Activated naive CD4-positive, alpha-beta T cell treated with anti-CD3 and anti-CD28 coated beads, Interleukin-2, amount 50 U/mL, for 72 hours (primary cell): ENCODE measurements at regions not wholly inside any gene's neighbourhood (a gene's known extent, or its start where the extent isn't known, plus 50 kb on each side); places are given as distances from the start of the nearest gene placed in this dataset.
"Not testable (repeated sequence)": the region's sequence is repeated elsewhere in the genome, so short reads cannot be mapped to it uniquely, and the experiment has no call there.

Experiments
- ATAC-seq, 2 donors: fragments of 150-1000 bp; cut with Tn5 transposase; 2 replicates each; pipeline ENCODE4 v1.10.0; 2021; ENCODE audit warnings: mild to moderate bottlenecking in 2 of 2, moderate library complexity in 2 of 2
- DNase-seq, 2 donors: peaks; one replicate each; pipeline ENCODE4 v3.0.0; 2021 to 2022; ENCODE audit warnings: low spot score in 2 of 2
- H3K27ac Mint-ChIP-seq, 2 donors: one replicate each; pipeline ENCODE4 v1.8.0; 2022; ENCODE audit warnings: mild to moderate bottlenecking in 2 of 2, mixed read lengths in 2 of 2
- H3K36me3 Mint-ChIP-seq, 2 donors: one replicate each; pipeline ENCODE4 v1.8.0; 2022; ENCODE audit warnings: mixed read lengths in 2 of 2
- H3K9me3 Mint-ChIP-seq, 2 donors: one replicate each; pipeline ENCODE4 v1.8.0; 2022; ENCODE audit warnings: mixed read lengths in 2 of 2

DNA sequence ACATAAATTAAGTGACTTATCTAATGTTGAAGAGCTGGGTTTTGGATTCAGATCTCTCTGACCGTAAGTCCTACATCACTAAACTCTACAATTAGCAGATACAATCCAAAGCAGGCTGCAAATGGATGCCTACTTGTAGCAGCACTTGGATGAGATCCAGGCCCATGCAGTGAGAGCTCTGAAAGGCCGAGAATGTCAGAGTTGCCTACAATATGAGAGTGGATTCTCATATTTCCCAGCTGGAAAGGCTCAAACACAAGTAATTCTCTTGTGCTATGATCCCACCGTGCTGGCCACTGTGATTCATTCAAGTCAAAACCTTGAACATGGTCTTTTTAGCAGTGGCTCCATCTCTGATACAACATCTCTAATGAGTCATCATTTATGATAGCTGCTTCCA lies 125.4 kb upstream of the CHRDL1 start:
- no peak overlapping the region for H3K27ac Mint-ChIP-seq
- no peaks in the 10 kb centered on the region for H3K9me3 Mint-ChIP-seq
- no peaks in the 10 kb centered on the region for H3K36me3 Mint-ChIP-seq
- ATAC-seq (no peak), DNase-seq (no peak)

DNA sequence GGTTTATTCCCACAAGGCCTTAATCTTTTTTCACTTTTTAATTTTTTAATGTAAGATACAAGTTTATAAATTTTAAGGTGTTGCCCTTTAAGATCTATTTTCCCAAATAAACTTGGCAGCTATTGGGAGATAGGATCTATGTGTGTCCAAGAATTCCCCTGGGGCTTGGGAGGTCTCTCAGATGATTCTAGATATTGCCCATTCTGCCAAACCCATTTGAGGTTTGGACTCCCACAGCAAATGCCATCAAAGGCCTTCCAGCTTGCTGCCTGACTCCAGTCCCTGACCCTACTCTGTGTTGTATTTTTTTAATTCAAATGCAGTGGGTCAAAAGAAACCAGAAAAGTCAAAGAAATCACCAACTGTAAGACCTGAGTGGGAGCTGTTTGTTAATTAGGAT lies 120.0 kb upstream of the CHRDL1 start:
- H3K9me3 Mint-ChIP-seq: no peaks in the 10 kb centered on the region
- no peak for ATAC-seq
- H3K36me3 Mint-ChIP-seq: no peaks in the 10 kb centered on the region
- no peak for DNase-seq
- no peak overlapping the region for H3K27ac Mint-ChIP-seq

DNA sequence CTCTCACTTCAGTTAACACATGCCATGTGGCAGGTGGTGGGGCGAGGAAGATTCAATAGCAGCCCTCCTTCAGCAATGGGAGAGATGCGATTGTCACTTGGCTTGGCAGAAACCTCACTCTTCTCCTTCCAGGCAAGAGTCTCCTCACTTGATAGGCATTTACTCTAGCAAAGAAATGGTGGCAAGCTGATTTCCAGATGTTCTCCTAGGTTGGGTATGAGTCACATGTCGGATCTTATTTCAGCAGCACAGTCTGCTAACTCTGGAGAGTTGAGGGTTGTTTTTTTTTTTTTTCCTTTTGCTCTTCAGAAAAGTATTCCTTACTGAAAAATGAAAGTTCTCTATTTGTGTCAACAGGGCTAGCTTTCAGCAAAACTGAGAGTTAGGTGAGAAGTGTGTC lies 119.5 kb upstream of the CHRDL1 start:
- ATAC-seq: no peak

DNA sequence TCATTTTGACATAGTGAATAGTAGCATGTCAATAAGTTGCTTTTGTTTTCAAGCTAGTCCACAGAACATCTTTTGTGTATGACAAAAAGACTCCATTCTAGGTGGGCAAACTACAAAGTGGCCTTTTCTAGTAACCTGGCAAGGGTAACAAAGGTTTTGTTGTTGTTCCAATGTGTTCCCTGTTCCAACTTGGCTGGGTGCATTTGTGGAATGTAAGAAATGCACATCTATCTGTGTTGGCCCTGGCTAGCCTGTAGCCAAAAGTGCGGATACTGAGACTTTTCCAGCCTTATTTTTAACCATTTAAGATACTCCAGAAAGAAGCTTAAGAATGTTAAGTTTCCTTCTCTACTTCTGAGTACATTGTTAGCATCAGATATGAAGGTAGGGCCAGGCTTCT lies 118.7 kb upstream of the CHRDL1 start:
- ATAC-seq (no peak), DNase-seq (no peak)
- Mint-ChIP-seq H3K27ac (no peak overlapping the region), H3K36me3 (no peaks in the 10 kb centered on the region), H3K9me3 (no peaks in the 10 kb centered on the region)

More for the DNA sequence above, 119.5 kb upstream of the CHRDL1 start:
- Mint-ChIP-seq H3K9me3 (no peaks in the 10 kb centered on the region), H3K27ac (no peak overlapping the region), H3K36me3 (no peaks in the 10 kb centered on the region)
- DNase-seq: no peak

DNA sequence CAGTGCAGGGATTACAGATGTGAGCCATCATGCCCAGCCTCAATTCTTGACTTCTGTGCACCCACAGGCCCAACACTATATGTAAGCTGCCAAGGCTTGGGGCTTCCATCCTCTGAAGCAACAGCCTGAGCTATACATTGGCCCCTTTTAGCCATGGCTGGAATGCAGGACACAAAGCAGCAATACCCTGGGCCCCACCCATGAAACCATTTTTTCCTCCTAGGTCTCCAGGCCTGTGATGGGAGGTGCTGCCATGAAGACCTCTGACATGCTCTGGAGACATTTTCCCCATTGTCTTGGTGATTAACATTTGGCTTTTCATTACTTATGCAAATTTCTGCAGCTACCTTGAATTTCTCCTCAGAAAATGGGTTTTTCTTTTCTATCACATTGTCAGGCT lies 109.1 kb upstream of the CHRDL1 start:
- not testable (repeated sequence) for ATAC-seq, H3K27ac Mint-ChIP-seq, H3K36me3 Mint-ChIP-seq, H3K9me3 Mint-ChIP-seq, DNase-seq

DNA sequence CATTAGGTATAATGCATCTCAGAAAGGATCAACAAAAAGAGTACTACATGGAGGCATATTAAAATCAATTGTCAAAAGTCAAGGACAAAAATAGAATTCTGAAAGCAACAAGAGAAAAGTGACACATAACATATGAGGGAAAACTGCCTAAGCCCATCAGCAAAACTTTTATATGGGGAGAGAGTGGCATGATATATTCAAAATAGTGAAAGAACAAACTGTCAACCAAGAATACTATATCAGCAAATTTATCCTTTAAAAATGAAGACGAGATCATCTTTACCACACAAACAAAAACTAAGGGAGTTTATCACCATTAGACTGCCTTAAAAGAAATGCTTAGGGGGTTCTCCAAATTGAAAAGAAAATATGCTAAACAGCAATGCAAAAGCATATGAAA lies 86.4 kb upstream of the CHRDL1 start:
- Mint-ChIP-seq H3K36me3 (no peaks in the 10 kb centered on the region), H3K27ac (no peak overlapping the region), H3K9me3 (no peaks in the 10 kb centered on the region)
- no peak for DNase-seq
- ATAC-seq: no peak

DNA sequence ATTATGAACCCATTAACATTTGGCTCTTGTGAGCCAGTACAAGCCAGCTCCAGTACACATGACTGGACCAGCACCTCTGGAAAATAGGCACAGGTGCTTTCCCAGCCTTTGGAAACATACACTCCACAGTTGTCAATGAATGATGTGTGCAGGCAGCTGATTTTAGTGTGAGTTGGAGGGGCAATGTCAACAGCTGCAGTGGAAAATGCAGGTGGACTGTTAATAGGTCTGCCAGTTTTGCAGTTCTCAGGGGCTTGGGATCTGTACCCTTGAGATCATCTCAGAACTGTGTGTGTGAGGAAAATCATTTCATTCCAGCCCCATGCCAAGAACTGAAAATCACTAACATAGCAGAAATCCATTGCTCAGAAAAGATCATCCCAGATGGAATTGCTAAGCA lies 81.7 kb upstream of the CHRDL1 start:
- ATAC-seq (no peak), DNase-seq (no peak)
- Mint-ChIP-seq H3K36me3 (no peaks in the 10 kb centered on the region), H3K9me3 (no peaks in the 10 kb centered on the region), H3K27ac (no peak overlapping the region)

DNA sequence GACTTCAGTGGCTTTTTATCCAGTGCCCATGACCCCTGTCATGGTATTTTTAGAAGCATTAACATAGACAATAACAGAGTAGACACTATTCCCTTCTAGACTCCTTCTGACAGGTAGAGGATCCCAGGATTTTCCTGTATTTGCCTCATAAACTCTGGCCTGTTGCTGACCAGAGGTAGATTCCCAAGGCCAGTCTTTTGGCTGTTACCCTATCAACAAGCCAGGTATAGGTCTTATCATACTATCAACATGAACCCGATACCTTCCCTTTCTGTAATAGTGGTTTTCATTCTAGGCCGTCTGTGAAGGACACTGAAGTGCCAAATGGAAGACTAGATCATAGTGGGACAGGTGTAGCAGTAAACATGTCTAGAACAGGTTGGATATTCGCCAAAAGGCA lies 76.2 kb upstream of the CHRDL1 start:
- Mint-ChIP-seq H3K36me3 (no peaks in the 10 kb centered on the region), H3K9me3 (no peaks in the 10 kb centered on the region), H3K27ac (no peak overlapping the region)
- DNase-seq (no peak), ATAC-seq (no peak)

DNA sequence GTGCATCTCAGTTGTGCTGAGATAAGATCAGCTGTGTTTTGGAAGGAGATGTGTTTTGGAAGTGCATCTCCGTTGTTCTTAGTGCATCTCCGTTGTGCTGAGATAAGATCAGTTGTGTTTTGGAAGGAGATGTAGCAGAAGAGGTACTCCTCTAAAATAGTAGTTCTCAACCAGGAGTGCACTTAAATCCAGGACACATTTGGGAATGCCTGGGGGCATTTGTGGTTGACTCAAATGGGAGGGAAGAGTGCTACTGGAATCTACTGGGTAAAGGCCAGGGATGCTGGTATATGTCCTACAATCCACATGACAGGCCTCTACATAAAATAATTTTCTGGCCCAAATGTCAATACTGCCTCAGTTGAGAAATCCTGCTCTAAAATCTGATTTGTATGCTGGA lies 70.8 kb upstream of the CHRDL1 start:
- Mint-ChIP-seq H3K36me3 (no peaks in the 10 kb centered on the region), H3K9me3 (no peaks in the 10 kb centered on the region), H3K27ac (no peak overlapping the region)
- ATAC-seq (no peak), DNase-seq (no peak)

DNA sequence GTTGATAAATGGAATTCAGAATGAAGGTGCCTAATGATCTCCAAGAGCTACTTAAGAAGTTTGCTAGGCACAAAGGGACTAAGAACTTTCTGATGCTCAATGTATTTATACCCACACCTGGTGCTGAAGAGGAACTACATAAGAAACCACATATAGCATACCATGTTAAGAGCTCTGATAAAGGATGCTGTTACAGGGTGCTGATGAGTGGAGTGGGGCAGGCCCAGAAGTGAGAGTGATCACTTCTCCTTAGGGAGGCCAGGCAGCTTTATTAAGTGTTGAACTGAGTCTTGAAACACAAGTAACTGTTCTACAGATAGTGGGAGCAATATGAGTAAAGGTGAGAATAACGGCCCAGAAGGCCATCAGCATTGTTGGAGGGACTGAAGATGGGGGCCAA lies 68.3 kb upstream of the CHRDL1 start:
- no peak for ATAC-seq
- H3K9me3 Mint-ChIP-seq: no peaks in the 10 kb centered on the region
- DNase-seq: no peak
- no peak overlapping the region for H3K27ac Mint-ChIP-seq
- no peaks in the 10 kb centered on the region for H3K36me3 Mint-ChIP-seq

DNA sequence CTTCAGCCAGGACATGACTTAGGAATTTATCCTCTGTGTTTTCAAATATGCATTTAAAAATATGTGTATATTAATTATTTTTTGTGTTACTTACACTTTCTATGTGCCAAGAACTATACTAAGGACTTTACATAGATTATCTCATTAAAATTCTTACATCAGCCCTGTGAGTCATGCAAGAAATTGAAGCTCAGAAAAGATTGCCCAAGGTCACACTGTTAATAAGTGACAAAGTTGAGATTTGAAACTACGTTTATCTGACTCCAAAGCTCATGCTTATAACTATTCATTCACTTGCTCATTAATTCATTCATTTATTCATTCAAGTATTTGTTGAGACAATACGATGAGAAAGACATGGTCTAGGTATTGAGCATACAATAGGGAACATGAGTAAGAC lies 62.9 kb upstream of the CHRDL1 start:
- H3K27ac Mint-ChIP-seq: no peak overlapping the region
- no peak for ATAC-seq
- no peaks in the 10 kb centered on the region for H3K9me3 Mint-ChIP-seq
- no peaks in the 10 kb centered on the region for H3K36me3 Mint-ChIP-seq
- DNase-seq: no peak

DNA sequence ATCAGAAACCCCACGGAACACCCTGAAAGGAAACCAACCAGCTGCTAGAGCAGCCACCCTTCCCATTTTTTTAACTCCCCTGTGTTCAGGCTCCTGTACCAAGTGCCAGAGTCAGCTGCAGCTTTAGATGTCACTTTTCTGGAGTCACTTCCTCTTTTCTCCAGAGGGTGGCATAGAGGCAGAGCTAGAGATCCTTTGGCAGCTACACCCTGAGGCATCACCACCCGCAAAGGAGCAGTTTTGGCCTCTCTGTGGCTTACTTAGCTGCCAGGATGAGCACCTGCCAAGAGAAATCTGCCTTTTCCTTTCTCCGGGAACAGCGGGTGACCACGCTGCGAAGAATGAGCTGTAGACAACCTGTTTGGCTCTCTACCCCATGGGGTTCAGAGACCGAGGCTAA lies 58.0 kb upstream of the CHRDL1 start:
- no peak for DNase-seq
- Mint-ChIP-seq H3K36me3 (no peaks in the 10 kb centered on the region), H3K27ac (no peak overlapping the region), H3K9me3 (no peaks in the 10 kb centered on the region)
- ATAC-seq: no peak

DNA sequence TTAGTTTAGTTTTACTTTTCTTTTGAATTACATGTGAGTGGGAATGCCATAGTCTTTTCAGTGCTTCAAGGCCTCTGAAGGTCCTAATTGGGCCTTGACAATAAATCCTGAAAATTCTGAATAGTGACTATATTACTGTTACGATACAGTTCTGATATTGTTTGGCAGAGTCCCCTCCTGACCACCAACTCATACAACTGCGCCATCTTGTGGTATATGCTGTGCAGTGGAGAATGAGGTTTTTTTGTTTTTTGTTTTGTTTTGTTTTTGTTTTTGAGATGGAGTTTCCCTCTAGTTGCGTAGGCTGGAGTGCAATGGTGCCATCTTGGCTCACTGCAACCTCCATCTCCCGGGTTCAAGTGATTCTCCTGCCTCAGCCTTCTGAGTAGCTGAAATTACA lies 56.6 kb upstream of the CHRDL1 start:
- Mint-ChIP-seq H3K27ac (no peak overlapping the region), H3K9me3 (no peaks in the 10 kb centered on the region), H3K36me3 (no peaks in the 10 kb centered on the region)
- ATAC-seq (no peak), DNase-seq (peak in 1 of 2 donors; percentile 4)

DNA sequence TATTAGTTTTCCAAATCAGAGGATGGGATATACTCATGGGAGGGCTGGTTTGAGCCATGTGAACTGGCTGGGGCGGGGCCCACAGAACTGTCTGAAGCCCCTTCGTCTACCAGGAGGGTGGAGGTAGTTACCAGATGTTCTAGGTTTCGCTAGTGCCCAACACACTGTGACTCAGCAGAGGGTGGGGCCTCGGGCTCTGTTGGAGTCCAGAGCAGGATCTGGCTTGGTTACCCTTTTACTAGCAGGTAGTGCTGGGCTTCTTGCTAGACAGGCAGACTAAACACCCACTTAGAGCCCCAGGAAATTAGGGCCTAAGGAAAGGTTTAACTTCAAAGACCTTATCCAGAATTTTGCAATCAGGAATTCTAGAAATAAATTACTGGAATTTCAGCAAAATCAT lies 56.2 kb upstream of the CHRDL1 start:
- Mint-ChIP-seq H3K36me3 (no peaks in the 10 kb centered on the region), H3K27ac (no peak overlapping the region), H3K9me3 (no peaks in the 10 kb centered on the region)
- DNase-seq: no peak
- no peak for ATAC-seq

DNA sequence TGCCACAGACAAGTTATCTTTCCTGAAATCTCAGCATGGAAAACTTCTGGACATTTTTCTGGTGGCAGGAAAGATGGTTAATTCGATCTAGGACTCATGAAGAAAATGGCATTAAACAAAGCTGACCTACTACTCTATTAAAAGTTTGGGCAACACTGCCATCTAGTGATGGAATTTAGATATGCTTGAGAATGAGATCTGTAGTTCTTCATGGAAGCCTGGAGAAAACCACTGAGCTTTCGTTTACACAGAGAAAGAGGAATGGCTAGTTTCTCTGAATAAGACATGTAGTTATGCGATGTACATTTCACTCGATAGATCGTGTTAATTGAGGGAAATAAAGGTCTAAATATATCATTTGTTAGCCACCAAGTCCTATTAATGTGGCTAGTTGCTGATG lies 51.7 kb upstream of the CHRDL1 start:
- Mint-ChIP-seq H3K9me3 (no peaks in the 10 kb centered on the region), H3K36me3 (no peaks in the 10 kb centered on the region), H3K27ac (no peak overlapping the region)
- DNase-seq (peak in 1 of 2 donors; percentile 9), ATAC-seq (peak; percentile 40 to 58)

DNA sequence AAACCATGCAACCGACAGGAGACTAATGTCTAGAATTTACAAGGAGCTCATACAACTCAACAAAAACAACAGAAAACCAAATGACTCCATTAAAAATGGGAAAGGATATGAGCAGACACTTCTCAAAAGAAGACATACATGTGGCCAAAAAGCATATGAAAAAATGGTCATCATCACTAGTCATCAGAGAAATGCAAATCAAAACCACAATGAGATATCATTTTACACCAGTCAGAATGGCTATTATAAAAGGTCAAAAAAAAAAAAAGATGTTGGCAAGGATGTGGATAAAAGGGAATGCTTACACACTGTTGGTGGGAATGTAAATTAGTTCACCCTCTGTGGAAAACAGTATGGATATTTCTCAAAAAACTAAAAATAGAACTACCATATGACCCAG lies 50.5 kb upstream of the CHRDL1 start:
- Mint-ChIP-seq H3K9me3 (no peaks in the 10 kb centered on the region), H3K36me3 (no peaks in the 10 kb centered on the region)
- DNase-seq: no peak

More for the DNA sequence above, 50.5 kb upstream of the CHRDL1 start:
- no peak for ATAC-seq
- H3K27ac Mint-ChIP-seq: no peak overlapping the region
